22Rv1 (cell line): ENCODE measurements at regions not wholly inside any gene's neighbourhood (a gene's known extent, or its start where the extent isn't known, plus 50 kb on each side); places are given as distances from the start of the nearest gene placed in this dataset.

ENCODE experiments used
- ZFX ChIP-seq: fragments of 450-650 bp; IDR thresholded peaks from 2 replicates; pipeline ENCODE4 v1.6.1; 2017; ENCODE audit warnings: antibody characterized with exemption, borderline replicate concordance
- TF ChIP-seq, protein P1 (sequence below): fragments of 450-650 bp; IDR thresholded peaks from 2 replicates; pipeline ENCODE4 v1.5.1; 2017; ENCODE audit warnings: mild to moderate bottlenecking

DNA sequence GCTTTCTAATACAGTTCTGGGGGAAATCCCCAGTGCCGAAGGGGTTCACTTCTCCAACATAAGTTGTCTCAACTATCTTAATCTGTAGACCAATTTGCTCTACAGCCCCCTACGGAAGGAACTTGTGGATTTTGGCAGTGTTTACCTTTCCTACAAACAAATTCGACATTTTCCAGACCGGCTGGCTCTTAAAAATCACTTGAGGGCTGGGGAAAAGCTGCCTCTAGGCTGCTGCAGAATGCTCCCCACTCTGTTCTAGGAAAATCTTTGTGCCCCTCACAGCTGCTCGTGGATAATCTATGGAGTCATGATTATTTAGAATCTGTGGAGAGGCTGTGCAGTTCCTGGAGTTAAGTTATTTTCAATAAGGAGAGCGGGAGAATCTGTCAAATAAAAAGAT lies 474.6 kb upstream of the FZD8 start:
- TF ChIP-seq, protein P1, sequence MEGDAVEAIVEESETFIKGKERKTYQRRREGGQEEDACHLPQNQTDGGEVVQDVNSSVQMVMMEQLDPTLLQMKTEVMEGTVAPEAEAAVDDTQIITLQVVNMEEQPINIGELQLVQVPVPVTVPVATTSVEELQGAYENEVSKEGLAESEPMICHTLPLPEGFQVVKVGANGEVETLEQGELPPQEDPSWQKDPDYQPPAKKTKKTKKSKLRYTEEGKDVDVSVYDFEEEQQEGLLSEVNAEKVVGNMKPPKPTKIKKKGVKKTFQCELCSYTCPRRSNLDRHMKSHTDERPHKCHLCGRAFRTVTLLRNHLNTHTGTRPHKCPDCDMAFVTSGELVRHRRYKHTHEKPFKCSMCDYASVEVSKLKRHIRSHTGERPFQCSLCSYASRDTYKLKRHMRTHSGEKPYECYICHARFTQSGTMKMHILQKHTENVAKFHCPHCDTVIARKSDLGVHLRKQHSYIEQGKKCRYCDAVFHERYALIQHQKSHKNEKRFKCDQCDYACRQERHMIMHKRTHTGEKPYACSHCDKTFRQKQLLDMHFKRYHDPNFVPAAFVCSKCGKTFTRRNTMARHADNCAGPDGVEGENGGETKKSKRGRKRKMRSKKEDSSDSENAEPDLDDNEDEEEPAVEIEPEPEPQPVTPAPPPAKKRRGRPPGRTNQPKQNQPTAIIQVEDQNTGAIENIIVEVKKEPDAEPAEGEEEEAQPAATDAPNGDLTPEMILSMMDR, result no peak
- TF ChIP-seq ZFX, result no peak
